Dermis microvascular lymphatic vessel endothelial cell (primary cell): ENCODE measurements at regions not wholly inside any gene's neighbourhood (a gene's known extent, or its start where the extent isn't known, plus 50 kb on each side); places are given as distances from the start of the nearest gene placed in this dataset.

Source experiments
- DNase-seq, 2 donors: peaks; one replicate each; pipeline versions ENCODE4 v3.0.0 to v3.0.0-alpha.2; 2010; ENCODE audit warnings: low read depth in 2 of 2

- DNase-seq, result no peak
Measured at GRCh38 chr4:37740546-37740945, 54.4 kb upstream of the RELL1 start.

GRCh38 chr4:37737466-37737865 is 51.3 kb upstream of the RELL1 start:
- no peak for DNase-seq
